GM12892 (cell line): ENCODE measurements at regions not wholly inside any gene's neighbourhood (a gene's known extent, or its start where the extent isn't known, plus 50 kb on each side); places are given as distances from the start of the nearest gene placed in this dataset.

Experiments
- POLR2AphosphoS5 ChIP-seq: IDR thresholded peaks from 2 replicates; pipeline ENCODE4 v1.6.1; 2011; ENCODE audit warnings: low read depth, low read length, control low read depth
- TAF1 ChIP-seq: IDR thresholded peaks from 2 replicates; pipeline ENCODE4 v1.6.1; 2011; ENCODE audit warnings: low read depth, mild to moderate bottlenecking, control low read depth, low read length, borderline replicate concordance

GRCh38 chr2:64228126-64228678 lies 84.0 kb upstream of the PELI1 start:
- TF ChIP-seq TAF1 (no peak), POLR2AphosphoS5 (peak; percentile 54; the same call in 1 of the 2 replicates)
